KMS-11 (cell line): ENCODE measurements at regions not wholly inside any gene's neighbourhood (a gene's known extent, or its start where the extent isn't known, plus 50 kb on each side); places are given as distances from the start of the nearest gene placed in this dataset.

ENCODE experiments used
- H2AFZ ChIP-seq: fragments of 200-600 bp; sonication (generic); 2 replicates; pipeline ENCODE4 v1.6.1; 2016; ENCODE audit warnings: antibody characterized with exemption, mixed run types, low read depth
- H3K27ac ChIP-seq: fragments of 200-600 bp; sonication (generic); 2 replicates; pipeline ENCODE4 v1.6.1; 2016; ENCODE audit warnings: mild to moderate bottlenecking, mixed run types
- H3K27me3 ChIP-seq: fragments of 200-600 bp; sonication (generic); 2 replicates; pipeline ENCODE4 v1.6.1; 2017; ENCODE audit warnings: mild to moderate bottlenecking, low read depth, mixed run types, moderate library complexity; ENCODE audit not compliant: insufficient read depth
- H3K36me3 ChIP-seq: fragments of 200-600 bp; sonication (generic); 2 replicates; pipeline ENCODE4 v1.6.1; 2017; ENCODE audit warnings: mild to moderate bottlenecking, mixed run types; ENCODE audit not compliant: insufficient read depth
- H3K4me1 ChIP-seq: fragments of 200-600 bp; sonication (generic); 2 replicates; pipeline ENCODE4 v1.6.1; 2016; ENCODE audit warnings: mild to moderate bottlenecking, low read depth, mixed run types; ENCODE audit not compliant: poor library complexity, severe bottlenecking
- H3K4me2 ChIP-seq: fragments of 200-600 bp; sonication (generic); 2 replicates; pipeline ENCODE4 v1.7.0; 2016; ENCODE audit warnings: mild to moderate bottlenecking, mixed run types
- H3K4me3 ChIP-seq: fragments of 200-600 bp; sonication (generic); IDR thresholded peaks from 2 replicates; pipeline ENCODE4 v1.6.1; 2017; ENCODE audit warnings: low read depth, low read length, mixed read lengths; ENCODE audit not compliant: insufficient read depth
- H3K79me2 ChIP-seq: fragments of 200-600 bp; sonication (generic); 2 replicates; pipeline ENCODE4 v1.6.1; 2016; ENCODE audit warnings: low read depth, mixed run types; ENCODE audit not compliant: insufficient read depth
- H3K9ac ChIP-seq: fragments of 200-600 bp; sonication (generic); 2 replicates; pipeline ENCODE4 v1.6.1; 2016; ENCODE audit warnings: mild to moderate bottlenecking, mixed run types
- H4K20me1 ChIP-seq: fragments of 200-600 bp; sonication (generic); 2 replicates; pipeline ENCODE4 v1.6.1; 2016; ENCODE audit warnings: mild to moderate bottlenecking, mixed run types; ENCODE audit not compliant: insufficient read depth
- CTCF ChIP-seq: fragments of 200-600 bp; sonication (generic); conservative IDR thresholded peaks from 2 replicates; pipeline ENCODE4 v1.6.1; 2017; ENCODE audit warnings: low read depth, mild to moderate bottlenecking, antibody characterized with exemption, low read length, moderate library complexity, mixed read lengths

GRCh38 chr5:6869677-6870076, 156.4 kb downstream of the TENT4A start:
- no peak overlapping the region for H2AFZ ChIP-seq
- H4K20me1 ChIP-seq: no peaks in the 10 kb centered on the region
- no peak overlapping the region for H3K9ac ChIP-seq
- H3K36me3 ChIP-seq: no peaks in the 10 kb centered on the region
- H3K4me3 ChIP-seq: no peak overlapping the region
- no peaks in the 10 kb centered on the region for H3K79me2 ChIP-seq
- no peaks in the 10 kb centered on the region for H3K4me1 ChIP-seq
- no peak overlapping the region for H3K27ac ChIP-seq
- no peaks in the 10 kb centered on the region for H3K27me3 ChIP-seq
- TF ChIP-seq CTCF: no peak
- H3K4me2 ChIP-seq: no peak overlapping the region

- no peak for TF ChIP-seq CTCF
- Histone ChIP-seq H3K4me2 (no peak overlapping the region), H3K27ac (no peak overlapping the region), H4K20me1 (no peaks in the 10 kb centered on the region), H3K79me2 (no peaks in the 10 kb centered on the region), H3K4me3 (no peak overlapping the region), H2AFZ (no peak overlapping the region), H3K27me3 (no peaks in the 10 kb centered on the region), H3K4me1 (no peaks in the 10 kb centered on the region), H3K9ac (no peak overlapping the region), H3K36me3 (no peaks in the 10 kb centered on the region)
These were observed 159.4 kb downstream of the TENT4A start for GRCh38 chr5:6872441-6873160.

GRCh38 chr5:6873359-6873758, 160.1 kb downstream of the TENT4A start:
- no peaks in the 10 kb centered on the region for H3K36me3 ChIP-seq
- H3K27me3 ChIP-seq: no peaks in the 10 kb centered on the region
- no peak for TF ChIP-seq CTCF
- no peak overlapping the region for H2AFZ ChIP-seq
- no peak overlapping the region for H3K27ac ChIP-seq
- no peaks in the 10 kb centered on the region for H3K79me2 ChIP-seq
- H3K4me3 ChIP-seq: no peak overlapping the region
- H3K9ac ChIP-seq: no peak overlapping the region
- no peak overlapping the region for H3K4me2 ChIP-seq
- no peaks in the 10 kb centered on the region for H3K4me1 ChIP-seq
- no peaks in the 10 kb centered on the region for H4K20me1 ChIP-seq

GRCh38 chr5:6875376-6875775, 162.1 kb downstream of the TENT4A start:
- no peak overlapping the region for H3K4me2 ChIP-seq
- no peak overlapping the region for H2AFZ ChIP-seq
- no peaks in the 10 kb centered on the region for H3K4me1 ChIP-seq
- no peaks in the 10 kb centered on the region for H3K36me3 ChIP-seq
- no peaks in the 10 kb centered on the region for H3K79me2 ChIP-seq
- no peak overlapping the region for H3K27ac ChIP-seq
- H3K27me3 ChIP-seq: no peaks in the 10 kb centered on the region
- H4K20me1 ChIP-seq: no peaks in the 10 kb centered on the region
- no peak for TF ChIP-seq CTCF
- no peak overlapping the region for H3K4me3 ChIP-seq
- no peak overlapping the region for H3K9ac ChIP-seq
